ENCODE measurements at regions not wholly inside any gene's neighbourhood (a gene's known extent, or its start where the extent isn't known, plus 50 kb on each side); places are given as distances from the start of the nearest gene placed in this dataset.
"Not testable (repeated sequence)": the region's sequence is repeated elsewhere in the genome, so short reads cannot be mapped to it uniquely, and the experiment has no call there.

DNA sequence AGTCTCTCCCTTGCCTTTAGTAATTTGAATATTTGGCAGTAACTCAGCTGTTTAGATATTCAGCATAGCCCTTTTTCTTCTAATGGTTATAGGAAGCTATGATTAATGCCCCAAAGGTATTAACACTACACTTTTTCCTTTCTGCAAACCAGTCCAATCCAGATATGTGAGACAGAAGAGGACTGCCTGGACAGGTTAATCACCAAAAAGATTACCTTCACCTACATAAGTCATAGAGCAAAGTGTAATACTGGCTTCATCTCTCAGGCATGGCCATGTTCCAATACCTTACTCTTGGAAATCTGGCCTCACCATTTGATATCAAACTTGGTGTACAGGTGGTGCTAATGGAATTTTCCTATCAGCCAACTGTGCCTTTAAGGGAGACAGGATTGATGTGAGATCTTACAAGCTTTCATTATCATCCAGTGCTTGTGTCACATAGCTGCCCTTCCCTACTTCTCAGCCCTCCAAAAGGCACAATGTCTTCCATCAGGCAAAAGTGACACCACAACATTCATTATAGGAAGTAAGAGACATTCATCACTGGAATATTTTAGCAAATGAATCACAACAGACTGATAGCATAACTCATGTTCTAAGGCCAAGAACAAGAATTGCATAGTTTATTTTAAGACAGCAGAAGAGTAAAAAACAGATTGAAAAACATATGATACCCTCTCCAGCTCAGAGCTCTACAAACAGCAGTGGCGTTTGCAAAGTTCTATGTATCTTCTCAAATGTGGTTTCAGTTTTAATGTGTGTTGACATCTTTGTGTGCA is 91.2 kb upstream of the PAM start:
- no peak for DNase-seq (ENCODE audit: low read depth in 1 of 2, low spot score in 1 of 2)

DNA sequence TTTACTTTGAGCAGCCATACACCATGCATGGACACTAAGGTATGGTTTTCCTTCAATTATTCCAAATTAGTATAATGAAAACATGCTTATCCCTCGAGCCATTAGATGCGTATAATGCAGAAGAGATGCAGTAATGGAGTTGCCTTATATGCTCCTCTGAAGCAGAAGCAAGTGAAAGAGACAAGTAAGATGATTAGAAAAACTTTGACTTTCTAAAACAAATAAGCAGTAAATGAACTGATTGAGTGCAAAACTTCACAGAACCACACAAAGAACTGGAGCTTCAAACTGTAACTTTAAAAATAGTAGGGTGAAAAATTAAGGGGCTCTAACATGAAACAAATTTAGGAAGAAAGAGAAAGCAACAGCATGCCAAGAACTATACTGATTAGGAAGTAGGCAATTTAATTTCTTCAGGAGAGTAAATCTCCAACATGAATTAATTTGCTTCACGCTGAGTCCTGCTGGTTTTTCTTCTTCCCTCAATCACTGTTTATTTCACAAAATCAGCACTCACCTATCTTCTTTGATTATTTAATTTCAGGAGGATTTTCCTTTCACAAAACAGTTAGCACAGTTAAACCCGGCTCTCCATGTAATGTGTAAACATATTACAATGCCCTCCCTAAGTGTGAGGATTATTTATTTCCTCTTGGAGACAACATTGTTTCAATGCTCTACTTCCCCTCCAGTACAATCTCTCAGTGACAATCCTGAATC is 90.3 kb upstream of the PAM start:
- DNase-seq (ENCODE audit: low read depth in 1 of 2, low spot score in 1 of 2) = no peak

DNA sequence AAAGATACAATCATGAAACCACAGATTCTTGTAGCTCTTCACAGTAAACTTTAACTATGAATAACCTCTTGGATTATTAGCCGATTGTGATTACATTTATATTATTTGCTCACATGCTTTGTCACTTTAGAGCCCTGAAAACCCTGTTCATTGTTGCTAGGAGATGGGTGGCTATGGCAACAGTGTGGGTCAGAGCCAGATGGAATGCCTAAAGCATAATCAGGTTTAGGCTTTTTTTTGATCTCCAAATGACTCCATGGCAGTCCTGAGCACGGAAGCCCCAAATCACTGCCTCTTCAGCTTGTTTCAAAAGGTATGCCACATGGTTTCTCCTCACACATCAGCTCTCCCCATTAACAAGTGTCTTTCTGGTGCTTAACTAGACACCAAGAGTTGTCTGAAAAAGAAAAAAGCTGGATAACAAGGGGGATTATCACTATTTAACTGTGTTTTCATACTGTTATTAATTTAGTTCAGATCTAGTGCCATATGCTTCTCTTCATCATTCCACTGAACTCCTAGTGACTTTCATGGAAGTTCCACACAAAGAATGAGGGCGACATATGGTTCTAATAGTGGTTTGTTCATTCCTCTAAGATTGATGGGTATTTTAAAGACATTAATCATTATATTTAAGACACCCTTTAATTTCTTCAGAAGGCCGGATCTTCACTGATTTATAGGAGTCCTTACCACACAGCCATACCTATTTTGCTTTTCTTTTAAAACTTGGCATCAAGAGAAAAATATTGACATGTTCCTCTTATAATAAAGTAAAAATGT is 88.8 kb upstream of the PAM start:
- no peak for DNase-seq (ENCODE audit: low read depth in 1 of 2, low spot score in 1 of 2)

DNA sequence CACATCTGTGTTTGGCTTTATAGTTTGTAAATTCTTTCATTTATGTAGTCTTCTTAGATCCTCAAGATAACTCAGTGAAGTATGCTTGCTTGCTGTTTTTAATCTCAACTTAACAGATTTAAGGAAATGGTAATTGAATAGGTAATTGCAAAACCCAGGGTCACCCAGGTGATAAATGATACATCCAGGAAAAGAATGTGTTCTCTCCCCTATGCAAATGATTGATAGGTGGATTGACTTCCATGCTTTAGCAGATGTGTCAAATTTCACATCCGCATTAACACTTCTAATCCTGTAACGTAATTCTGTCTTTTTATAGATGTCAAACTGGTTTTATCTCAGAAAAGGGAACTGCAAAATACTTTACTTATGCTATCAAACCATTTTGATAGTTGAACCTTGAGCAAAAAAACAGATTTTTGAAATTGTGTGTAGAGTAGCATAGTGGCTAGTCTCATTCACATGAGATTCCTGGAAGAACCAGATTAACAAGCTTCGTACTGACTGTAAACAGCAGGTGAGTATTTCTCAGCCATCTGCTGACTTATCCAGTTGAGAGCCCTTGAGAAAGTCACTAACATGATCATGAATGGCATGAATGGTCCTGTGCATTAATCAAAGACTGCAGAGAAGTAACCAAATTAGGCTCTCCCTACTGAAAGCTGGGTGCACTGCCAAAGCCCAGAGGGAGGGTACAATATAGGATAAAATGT is 86.7 kb upstream of the PAM start:
- DNase-seq (ENCODE audit: low read depth in 1 of 2, low spot score in 1 of 2) = no peak

DNA sequence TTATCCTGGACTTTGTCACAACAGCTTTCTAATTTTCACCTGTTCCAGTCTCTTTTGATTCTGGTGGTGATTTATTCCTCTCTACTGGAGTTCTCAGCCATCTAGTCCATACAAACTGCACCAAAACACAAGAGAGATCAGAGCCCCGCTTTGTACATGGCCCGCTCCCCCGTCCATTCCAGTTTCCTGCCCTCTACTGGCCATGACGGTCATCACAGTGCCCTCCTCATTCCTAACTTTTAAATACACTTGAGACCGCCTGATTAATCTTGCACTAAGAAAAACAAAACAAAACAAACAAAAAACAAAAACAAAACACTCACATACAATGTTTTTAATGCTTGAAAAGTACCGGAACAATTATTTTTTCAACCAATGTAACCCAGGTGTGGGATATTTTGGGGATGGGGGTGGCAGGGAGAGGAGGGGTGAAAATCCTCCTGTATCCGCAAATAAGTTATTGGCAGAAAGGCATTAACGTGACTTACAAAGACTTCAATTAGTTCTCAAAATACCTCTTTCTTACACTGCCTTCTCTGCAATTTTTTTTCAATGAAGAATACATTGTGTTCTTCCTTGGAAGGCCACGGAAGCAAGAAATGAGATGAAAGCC is 84.8 kb upstream of the PAM start:
- DNase-seq (ENCODE audit: low read depth in 1 of 2, low spot score in 1 of 2) = no peak

DNA sequence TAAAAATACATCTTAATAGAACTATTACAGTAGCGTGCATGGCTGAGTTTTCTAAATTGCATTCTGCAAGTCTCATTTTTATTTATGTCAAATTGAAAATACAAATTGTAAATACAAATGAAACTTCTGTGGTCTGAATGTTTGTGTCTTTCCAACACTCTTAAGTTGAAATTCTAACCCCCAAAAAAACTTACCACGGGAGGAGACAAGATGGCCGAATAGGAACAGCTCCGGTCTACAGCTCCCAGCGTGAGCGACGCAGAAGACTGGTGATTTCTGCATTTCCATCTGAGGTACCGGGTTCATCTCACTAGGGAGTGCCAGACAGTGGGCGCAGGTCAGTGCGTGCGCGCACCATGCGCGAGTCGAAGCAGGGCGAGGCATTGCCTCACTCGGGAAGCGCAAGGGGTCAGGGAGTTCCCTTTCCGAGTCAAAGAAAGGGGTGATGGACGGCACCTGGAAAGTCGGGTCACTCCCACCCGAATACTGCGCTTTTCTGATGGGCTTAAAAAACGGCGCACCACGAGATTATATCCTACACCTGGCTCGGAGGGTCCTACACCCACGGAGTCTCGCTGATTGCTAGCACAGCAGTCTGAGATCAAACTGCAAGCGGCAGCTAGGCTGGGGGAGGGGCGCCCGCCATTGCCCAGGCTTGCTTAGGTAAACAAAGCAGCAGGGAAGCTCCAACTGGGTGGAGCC is 83.9 kb upstream of the PAM start:
- not testable (repeated sequence) for DNase-seq (ENCODE audit: low read depth in 1 of 2, low spot score in 1 of 2)

DNA sequence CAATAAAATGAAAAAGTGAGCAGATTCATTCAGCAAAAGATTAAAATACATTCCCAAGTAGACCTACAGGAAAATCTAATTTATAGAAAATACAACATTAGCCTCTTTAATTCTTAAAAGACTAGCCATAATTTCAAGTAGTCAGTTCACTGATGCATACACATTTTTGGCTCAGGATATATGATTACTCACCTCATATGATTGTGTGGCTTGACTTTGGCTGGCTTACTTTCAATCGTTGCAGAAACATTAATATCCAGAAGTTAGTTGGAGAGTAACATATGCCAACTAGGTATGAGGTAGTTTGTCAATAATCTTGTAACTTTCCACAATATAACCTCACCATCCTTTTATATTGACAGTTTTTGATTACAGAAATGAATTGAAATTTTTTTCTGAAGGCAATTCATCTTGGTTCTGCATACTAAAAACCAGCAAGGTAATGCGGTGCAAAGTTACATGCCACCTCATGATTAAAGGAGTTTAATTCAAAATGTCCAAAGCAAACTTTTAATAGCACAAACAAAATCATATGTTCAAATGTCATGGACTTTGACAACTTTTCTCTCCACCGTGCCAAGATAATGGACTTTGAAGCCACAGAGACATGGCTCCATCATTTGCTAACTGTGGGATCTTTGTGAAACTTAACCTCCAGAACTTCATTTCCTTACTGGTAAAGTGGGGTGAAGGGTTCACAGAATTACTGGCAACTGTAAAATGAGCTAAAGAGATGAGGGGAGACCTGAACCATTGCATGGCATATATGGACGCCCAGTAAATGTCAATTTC is 76.6 kb upstream of the PAM start:
- DNase-seq (ENCODE audit: low read depth in 1 of 2, low spot score in 1 of 2) = no peak

DNA sequence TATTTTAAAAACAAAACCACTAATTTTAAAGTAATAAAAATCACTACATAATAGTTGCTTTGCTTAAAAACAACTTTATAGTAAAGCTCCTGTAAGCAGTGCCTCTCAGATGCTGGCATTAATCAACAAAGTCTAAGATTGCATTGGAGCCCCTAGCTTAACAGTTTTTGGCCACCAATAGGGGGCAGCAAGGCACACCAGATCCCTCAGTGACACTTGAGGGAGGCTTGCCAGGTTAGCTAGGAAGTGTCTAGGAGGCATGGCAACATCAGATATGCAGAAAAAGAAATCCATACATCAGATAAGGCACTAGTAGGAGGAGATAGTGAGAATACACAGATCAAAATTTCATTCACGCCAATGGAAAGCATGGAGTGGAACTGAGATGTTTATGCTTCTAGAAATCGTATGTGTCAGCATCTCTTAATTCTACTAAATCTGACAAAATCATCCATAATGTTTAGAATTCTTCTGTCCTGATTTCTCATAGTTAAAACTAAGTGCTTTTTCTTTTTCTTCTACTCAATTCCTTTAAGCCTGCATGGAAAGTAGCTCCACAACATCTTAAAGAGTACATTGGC is 73.6 kb upstream of the PAM start:
- peak; percentile 17 to 68 for DNase-seq (ENCODE audit: low read depth in 1 of 2, low spot score in 1 of 2)

DNA sequence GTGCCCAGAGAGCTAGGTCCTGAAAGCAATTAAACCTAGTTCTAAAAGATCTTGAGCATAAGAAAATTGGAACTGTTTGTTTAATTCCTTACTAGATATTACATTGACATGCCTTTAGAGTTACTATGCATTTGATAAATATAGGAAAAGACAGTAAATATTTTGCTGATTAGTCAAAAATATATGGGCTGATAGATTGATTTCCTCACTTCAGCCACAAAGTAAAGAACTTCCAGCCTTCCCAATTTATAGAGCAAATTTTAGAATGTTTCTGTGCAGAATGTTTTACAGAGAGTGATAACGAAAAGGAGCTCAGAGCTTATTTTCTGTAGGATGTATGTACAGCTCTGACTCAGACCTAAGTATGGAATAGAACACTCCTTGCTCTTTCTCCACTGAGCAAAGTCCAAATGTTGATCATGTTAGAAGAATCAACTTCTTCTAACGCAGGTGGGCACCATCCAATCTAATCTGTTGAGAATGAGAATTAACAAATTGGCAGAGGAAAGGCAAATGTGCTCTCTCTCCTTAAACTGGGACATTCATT is 72.9 kb upstream of the PAM start:
- no peak for DNase-seq (ENCODE audit: low read depth in 1 of 2, low spot score in 1 of 2)

DNA sequence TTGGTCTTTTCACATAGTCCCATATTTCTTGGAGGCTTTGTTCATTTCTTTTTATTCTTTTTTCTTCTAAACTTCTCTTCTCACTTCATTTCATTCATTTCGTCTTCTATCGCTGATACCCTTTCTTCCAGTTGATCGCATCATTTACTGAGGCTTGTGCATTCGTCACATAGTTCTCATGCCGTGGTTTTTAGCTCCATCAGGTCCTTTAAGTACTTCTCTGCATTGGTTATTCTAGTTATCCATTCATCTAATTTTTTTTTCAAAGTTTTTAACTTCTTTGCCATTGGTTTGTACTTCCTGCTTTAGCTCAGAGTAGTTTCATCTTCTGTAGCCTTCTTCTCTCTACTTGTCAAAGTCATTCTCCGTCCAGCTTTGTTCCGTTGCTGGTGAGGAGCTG is 67.0 kb upstream of the PAM start:
- not testable (repeated sequence) for DNase-seq (ENCODE audit: low read depth in 1 of 2, low spot score in 1 of 2)

DNA sequence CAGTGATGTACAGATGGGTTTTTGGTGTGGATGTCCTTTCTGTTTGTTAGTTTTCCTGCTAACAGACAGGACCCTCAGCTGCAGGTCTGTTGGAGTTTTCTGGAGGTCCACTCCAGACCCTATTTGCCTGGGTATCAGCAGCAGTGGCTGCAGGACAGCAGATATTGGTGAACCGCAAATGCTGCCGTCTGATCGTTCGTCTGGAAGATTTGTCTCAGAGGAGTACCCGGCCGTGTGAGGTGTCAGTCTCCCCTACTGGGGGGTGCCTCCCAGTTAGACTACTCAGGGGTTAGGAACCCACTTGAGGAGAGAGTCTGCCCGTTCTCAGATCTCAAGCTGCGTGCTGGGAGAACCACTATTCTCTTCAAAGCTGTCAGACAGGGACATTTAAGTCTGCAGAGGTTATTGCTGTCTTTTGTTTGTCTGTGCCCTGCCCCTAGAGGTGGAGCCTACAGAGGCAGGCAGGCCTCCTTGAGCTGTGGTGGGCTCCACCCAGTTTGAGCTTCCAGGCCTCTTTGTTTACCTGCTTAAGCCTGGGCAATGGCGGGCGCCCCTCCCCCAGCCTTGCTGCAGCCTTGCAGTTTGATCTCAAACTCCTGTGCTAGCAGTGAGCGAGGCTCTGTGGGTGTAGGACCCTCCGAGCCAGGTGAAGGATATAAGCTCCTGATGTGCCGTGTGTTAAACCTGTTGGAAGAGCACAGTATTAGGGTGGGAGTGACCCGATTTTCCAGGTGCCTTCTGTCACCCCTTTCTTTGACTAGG is 66.3 kb upstream of the PAM start:
- not testable (repeated sequence) for DNase-seq (ENCODE audit: low read depth in 1 of 2, low spot score in 1 of 2)

DNA sequence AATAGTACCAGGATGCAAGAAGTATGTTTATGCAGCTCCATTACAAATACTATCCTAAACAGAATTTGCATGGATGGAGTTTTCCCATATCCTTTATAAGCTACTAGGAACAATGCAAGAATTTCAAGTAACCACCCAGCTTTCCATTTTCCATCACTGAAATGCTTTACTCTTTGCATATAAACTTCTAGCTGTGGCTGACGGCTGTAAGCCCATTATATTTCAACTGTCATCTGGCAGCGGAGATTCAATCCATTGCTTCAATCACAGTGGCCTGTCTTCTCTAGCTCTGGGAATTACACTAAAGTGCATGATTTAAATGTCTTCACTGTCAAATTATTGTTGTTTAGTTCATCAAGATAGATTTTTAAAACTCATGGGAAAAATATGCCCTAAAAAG is 64.2 kb upstream of the PAM start:
- no peak for DNase-seq (ENCODE audit: low read depth in 1 of 2, low spot score in 1 of 2)

DNA sequence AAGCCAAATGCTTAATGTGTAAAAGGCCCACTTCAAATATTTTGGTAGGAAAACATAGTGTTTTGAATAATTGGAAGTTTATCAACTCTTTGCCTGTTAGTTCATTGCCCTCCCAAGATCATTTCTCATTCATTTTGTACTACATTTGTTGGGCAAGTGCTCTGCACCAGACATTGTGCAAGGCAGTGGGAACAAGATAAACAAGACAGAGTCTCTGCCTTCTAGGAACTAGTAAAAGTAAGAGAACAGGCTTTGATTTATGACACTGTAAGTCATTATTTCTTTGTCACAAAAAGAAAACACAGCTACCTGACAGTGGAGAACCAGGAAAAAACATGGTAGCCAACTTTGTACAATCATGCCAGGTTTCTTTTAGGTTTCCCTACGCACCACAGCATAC is 63.7 kb upstream of the PAM start:
- DNase-seq (ENCODE audit: low read depth in 1 of 2, low spot score in 1 of 2) = no peak

DNA sequence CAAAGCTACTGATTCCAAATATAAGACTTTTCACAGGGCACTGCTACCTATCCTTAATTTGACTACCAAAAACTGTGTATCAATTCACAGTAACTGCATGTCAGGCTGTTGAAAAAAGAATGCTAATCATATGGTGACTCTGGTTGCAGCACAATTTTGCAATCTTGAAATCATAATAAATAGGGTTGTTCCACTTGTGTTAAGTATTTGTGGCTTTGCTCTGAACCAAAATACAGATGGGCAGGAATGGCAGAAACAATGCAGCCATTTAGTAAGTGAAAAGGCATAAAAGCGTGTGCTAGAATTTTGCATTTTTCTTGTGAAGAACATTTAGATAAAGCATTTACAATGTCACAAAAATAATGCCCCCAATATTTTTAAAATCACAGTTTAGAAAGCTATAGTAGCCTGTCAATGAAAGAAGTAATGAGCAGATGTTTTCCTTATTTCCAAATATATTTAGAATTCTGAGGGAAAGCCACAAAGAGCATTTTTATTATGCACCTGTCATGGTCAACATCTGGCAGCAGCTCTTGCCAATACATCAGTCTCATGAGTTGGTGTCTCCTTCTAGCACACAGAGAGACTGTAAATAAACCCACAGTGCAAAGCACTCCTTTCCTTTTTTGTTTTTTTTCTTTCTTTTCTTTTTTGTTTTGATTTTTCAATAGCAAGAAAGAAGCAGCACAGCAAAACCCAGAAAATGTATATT is 54.8 kb upstream of the PAM start:
- DNase-seq (ENCODE audit: low read depth in 1 of 2, low spot score in 1 of 2) = no peak

DNA sequence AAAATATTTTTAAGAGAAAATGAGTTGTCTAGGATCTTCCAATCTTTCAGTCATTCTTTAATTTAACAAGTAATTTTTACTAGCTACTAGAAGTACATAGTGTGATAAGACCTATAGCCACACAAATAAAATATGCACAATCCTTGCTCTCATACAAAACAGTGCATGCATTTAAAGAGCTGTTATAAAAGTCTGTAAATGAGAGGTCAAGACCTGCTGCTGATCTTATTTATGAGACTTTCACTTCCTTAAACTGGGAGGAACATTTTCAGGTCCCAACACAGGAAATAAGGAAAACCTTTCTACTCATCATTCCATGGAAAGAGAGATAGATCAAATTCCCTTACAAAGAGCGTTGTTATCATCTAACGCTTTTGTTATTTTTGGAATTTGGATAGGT is 54.2 kb upstream of the PAM start:
- no peak for DNase-seq (ENCODE audit: low read depth in 1 of 2, low spot score in 1 of 2)

DNA sequence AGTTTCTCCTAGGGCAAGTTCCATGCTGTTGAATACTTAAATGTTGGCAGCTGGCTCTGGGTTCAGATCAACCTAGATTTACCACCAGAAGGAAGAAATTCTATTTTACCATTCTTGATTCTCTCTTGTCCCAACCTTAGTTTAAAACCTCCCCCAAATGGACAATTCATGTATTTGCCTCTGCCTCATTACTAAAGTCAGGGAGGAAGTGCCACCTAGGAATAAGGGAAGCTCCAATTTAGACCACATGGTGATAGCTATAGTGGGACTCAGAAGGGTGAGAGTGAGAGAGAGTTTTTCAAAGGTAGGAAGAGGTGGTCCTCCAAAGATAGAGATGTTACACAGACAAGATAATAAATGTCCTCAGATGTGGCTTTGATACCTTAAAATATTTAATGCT is 53.4 kb upstream of the PAM start:
- no peak for DNase-seq (ENCODE audit: low read depth in 1 of 2, low spot score in 1 of 2)
